ENCODE measurements at regions not wholly inside any gene's neighbourhood (a gene's known extent, or its start where the extent isn't known, plus 50 kb on each side); places are given as distances from the start of the nearest gene placed in this dataset.
"Not testable (repeated sequence)": the region's sequence is repeated elsewhere in the genome, so short reads cannot be mapped to it uniquely, and the experiment has no call there.

GRCh38 chr4:134531013-134531412, 329.4 kb upstream of the PABPC4L start:
- no peak for DNase-seq (ENCODE audit: low read depth)
- TF ChIP-seq CTCF (IDR thresholded peaks at IDR 0.05; ENCODE audit: control insufficient read depth, extremely low read depth, insufficient read depth), result no peak

GRCh38 chr4:134529629-134530028, 328.0 kb upstream of the PABPC4L start:
- no peak for DNase-seq (ENCODE audit: low read depth)
- H3K4me3 ChIP-seq (ENCODE audit: low read depth, low read length), result no peak overlapping the region
- TF ChIP-seq CTCF (IDR thresholded peaks at IDR 0.05; ENCODE audit: control insufficient read depth, extremely low read depth, insufficient read depth), result no peak

More at GRCh38 chr4:134531013-134531412, 329.4 kb upstream of the PABPC4L start:
- H3K4me3 ChIP-seq (ENCODE audit: low read depth, low read length), result no peak overlapping the region

- no peak for TF ChIP-seq CTCF (IDR thresholded peaks at IDR 0.05; ENCODE audit: control insufficient read depth, extremely low read depth, insufficient read depth)
- no peak for DNase-seq (ENCODE audit: low read depth)
- no peak overlapping the region for H3K4me3 ChIP-seq (ENCODE audit: low read depth, low read length)
Measured at GRCh38 chr4:134518574-134519217, 317.1 kb upstream of the PABPC4L start.

- TF ChIP-seq CTCF (IDR thresholded peaks at IDR 0.05; ENCODE audit: control insufficient read depth, extremely low read depth, insufficient read depth), result no peak
- DNase-seq (ENCODE audit: low read depth), result no peak
- no peak overlapping the region for H3K4me3 ChIP-seq (ENCODE audit: low read depth, low read length)
Measured at GRCh38 chr4:134510544-134510943, 309.0 kb upstream of the PABPC4L start.

GRCh38 chr4:134505511-134505910, 303.9 kb upstream of the PABPC4L start:
- DNase-seq (ENCODE audit: low read depth), result no peak
- H3K4me3 ChIP-seq (ENCODE audit: low read depth, low read length), result no peak overlapping the region
- no peak for TF ChIP-seq CTCF (IDR thresholded peaks at IDR 0.05; ENCODE audit: control insufficient read depth, extremely low read depth, insufficient read depth)

GRCh38 chr4:134501973-134502643, 300.5 kb upstream of the PABPC4L start:
- DNase-seq (ENCODE audit: low read depth), result no peak
- H3K4me3 ChIP-seq (ENCODE audit: low read depth, low read length), result no peak overlapping the region
- no peak for TF ChIP-seq CTCF (IDR thresholded peaks at IDR 0.05; ENCODE audit: control insufficient read depth, extremely low read depth, insufficient read depth)

GRCh38 chr4:134501488-134501887, 299.9 kb upstream of the PABPC4L start:
- not testable (repeated sequence) for DNase-seq (ENCODE audit: low read depth); H3K4me3 ChIP-seq (ENCODE audit: low read depth, low read length)

Measured in LNCaP clone FGC (cell line).